Upper lobe of right lung (tissue), 1 donor: ENCODE measurements at regions not wholly inside any gene's neighbourhood (a gene's known extent, or its start where the extent isn't known, plus 50 kb on each side); places are given as distances from the start of the nearest gene placed in this dataset.

Experiments used
- ATAC-seq: fragments of 200-7000 bp; cut with Tn5 transposase; one replicate; pipeline ENCODE4 v1.9.1; 2020; ENCODE audit warnings: mild to moderate bottlenecking, moderate library complexity
- DNase-seq: peaks from one replicate; pipeline ENCODE4 v3.0.0-alpha.2; 2020
- H3K27ac ChIP-seq: fragments of 200-600 bp; one replicate; pipeline ENCODE4 v1.8.0; 2022
- H3K27me3 ChIP-seq: fragments of 200-600 bp; one replicate; pipeline ENCODE4 v1.8.0; 2022; ENCODE audit warnings: mild to moderate bottlenecking
- H3K36me3 ChIP-seq: fragments of 200-600 bp; one replicate; pipeline ENCODE4 v1.8.0; 2022
- H3K4me1 ChIP-seq: fragments of 200-600 bp; one replicate; pipeline ENCODE4 v1.8.0; 2022
- H3K4me3 ChIP-seq: fragments of 200-600 bp; one replicate; pipeline ENCODE4 v1.8.0; 2022; ENCODE audit warnings: mild to moderate bottlenecking
- H3K9me3 ChIP-seq: fragments of 200-600 bp; one replicate; pipeline ENCODE4 v1.8.0; 2022
- intact Hi-C: fragments of 100-400 bp; cut with DNase I; formaldehyde crosslinking; loops from one replicate; pipeline ENCODE4 v1.11.0; 2022
- TF ChIP-seq, protein P1 (sequence below): fragments of 200-600 bp; IDR thresholded peaks from one replicate; pipeline ENCODE4 v1.8.0; 2022; ENCODE audit warnings: antibody characterized with exemption
- donor health status: DM: no; HTN: yes; CAD: no; lungs with severe emphysema.

DNA sequence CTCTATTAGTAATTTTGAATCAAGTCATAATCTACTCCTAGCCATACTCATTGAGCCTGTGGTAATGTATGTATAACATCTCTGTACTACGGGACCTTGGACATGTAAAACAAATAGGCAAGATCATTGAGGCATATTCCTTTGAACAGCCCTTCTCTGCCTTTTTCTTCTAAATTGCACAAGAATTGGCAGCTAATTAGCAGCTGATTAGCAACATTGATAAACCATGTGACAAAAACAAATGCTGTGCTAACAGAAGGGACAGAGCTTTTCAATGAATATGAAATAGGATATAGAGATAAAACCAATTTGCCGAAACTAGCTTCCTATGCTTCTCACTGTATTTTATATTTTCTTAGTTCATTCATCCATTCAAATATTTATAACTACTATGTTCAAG lies 1474.2 kb downstream of the FAM181B start:
- DNase-seq, result no peak

GRCh38 chr11:81255895-81256294 lies 1477.8 kb downstream of the FAM181B start:
- ATAC-seq, result no peak
- Histone ChIP-seq H3K4me1 (no peaks in the 10 kb centered on the region), H3K27me3 (no peaks in the 10 kb centered on the region), H3K36me3 (no peaks in the 10 kb centered on the region), H3K27ac (no peak overlapping the region), H3K9me3 (no peaks in the 10 kb centered on the region), H3K4me3 (no peak overlapping the region)
- intact Hi-C loops, result no loop called here
- TF ChIP-seq, protein P1, sequence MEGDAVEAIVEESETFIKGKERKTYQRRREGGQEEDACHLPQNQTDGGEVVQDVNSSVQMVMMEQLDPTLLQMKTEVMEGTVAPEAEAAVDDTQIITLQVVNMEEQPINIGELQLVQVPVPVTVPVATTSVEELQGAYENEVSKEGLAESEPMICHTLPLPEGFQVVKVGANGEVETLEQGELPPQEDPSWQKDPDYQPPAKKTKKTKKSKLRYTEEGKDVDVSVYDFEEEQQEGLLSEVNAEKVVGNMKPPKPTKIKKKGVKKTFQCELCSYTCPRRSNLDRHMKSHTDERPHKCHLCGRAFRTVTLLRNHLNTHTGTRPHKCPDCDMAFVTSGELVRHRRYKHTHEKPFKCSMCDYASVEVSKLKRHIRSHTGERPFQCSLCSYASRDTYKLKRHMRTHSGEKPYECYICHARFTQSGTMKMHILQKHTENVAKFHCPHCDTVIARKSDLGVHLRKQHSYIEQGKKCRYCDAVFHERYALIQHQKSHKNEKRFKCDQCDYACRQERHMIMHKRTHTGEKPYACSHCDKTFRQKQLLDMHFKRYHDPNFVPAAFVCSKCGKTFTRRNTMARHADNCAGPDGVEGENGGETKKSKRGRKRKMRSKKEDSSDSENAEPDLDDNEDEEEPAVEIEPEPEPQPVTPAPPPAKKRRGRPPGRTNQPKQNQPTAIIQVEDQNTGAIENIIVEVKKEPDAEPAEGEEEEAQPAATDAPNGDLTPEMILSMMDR, result no peak
- DNase-seq, result no peak

More for the DNA sequence above, 1474.2 kb downstream of the FAM181B start:
- no peaks in the 10 kb centered on the region for H3K36me3 ChIP-seq
- no peaks in the 10 kb centered on the region for H3K27me3 ChIP-seq
- no peaks in the 10 kb centered on the region for H3K9me3 ChIP-seq
- H3K4me1 ChIP-seq, result no peaks in the 10 kb centered on the region
- H3K27ac ChIP-seq, result no peak overlapping the region
- no peak for ATAC-seq
- no peak overlapping the region for H3K4me3 ChIP-seq
- intact Hi-C loops, result no loop called here
- TF ChIP-seq, protein P1, result no peak

- Histone ChIP-seq H3K36me3 (no peaks in the 10 kb centered on the region), H3K27me3 (no peaks in the 10 kb centered on the region), H3K27ac (no peak overlapping the region), H3K9me3 (no peaks in the 10 kb centered on the region), H3K4me1 (no peaks in the 10 kb centered on the region), H3K4me3 (no peak overlapping the region)
- ATAC-seq, result no peak
- intact Hi-C loops, result no loop called here
- TF ChIP-seq, protein P1, result no peak
- DNase-seq, result no peak
Measured at GRCh38 chr11:81253244-81253643, 1480.4 kb downstream of the FAM181B start.

GRCh38 chr11:81246941-81247340 lies 1486.7 kb downstream of the FAM181B start:
- ATAC-seq (no peak), DNase-seq (no peak)
- H3K9me3 ChIP-seq, result no peaks in the 10 kb centered on the region
- no peaks in the 10 kb centered on the region for H3K4me1 ChIP-seq
- H3K27me3 ChIP-seq, result no peaks in the 10 kb centered on the region
- intact Hi-C loops, result no loop called here
- no peak overlapping the region for H3K4me3 ChIP-seq
- no peak overlapping the region for H3K27ac ChIP-seq
- TF ChIP-seq, protein P1, result no peak
- no peaks in the 10 kb centered on the region for H3K36me3 ChIP-seq

GRCh38 chr11:81245791-81246190 lies 1487.9 kb downstream of the FAM181B start:
- Histone ChIP-seq H3K4me1 (no peaks in the 10 kb centered on the region), H3K27me3 (no peaks in the 10 kb centered on the region), H3K4me3 (no peak overlapping the region), H3K27ac (no peak overlapping the region), H3K36me3 (no peaks in the 10 kb centered on the region), H3K9me3 (no peaks in the 10 kb centered on the region)
- intact Hi-C loops, result no loop called here
- TF ChIP-seq, protein P1, result no peak
- no peak for ATAC-seq
- DNase-seq, result no peak

DNA sequence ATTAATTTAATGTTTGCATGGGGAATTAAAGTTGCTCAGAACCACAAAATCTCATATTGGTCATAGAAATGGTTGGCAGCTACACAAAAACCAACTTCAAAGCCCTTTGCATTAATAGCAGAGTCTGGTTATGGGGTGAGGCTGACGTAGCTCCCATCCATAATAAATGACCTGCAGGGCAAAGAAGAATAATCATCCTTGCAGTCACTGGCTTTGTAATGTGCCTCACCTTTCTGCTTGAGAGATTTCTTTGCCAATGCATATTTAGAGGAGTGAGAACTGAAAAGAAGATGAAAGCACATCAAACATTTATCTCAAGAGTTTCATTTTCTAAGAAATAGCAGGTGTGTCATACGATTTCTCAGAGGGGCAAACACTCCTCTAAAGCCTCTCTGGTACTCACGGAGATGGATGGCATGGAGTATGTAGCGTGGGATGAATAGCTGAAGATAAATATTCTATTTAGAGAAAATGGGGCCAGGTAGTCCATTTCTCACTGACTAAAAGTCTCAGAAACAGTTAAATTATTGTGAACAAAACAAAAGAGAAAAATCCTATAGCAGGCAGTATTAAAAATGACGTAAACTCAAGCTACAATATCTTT lies 1491.9 kb downstream of the FAM181B start:
- Histone ChIP-seq H3K4me1 (no peaks in the 10 kb centered on the region), H3K27ac (no peak overlapping the region), H3K27me3 (no peaks in the 10 kb centered on the region), H3K4me3 (no peak overlapping the region), H3K9me3 (no peaks in the 10 kb centered on the region), H3K36me3 (no peaks in the 10 kb centered on the region)
- TF ChIP-seq, protein P1, result no peak
- DNase-seq, result no peak
- intact Hi-C loops, result no loop called here
- ATAC-seq, result no peak
